ACHN (cell line): ENCODE measurements at regions not wholly inside any gene's neighbourhood (a gene's known extent, or its start where the extent isn't known, plus 50 kb on each side); places are given as distances from the start of the nearest gene placed in this dataset.
A peak's percentile ranks its signal among the peaks of the same experiment; 100 is the strongest.

Experiments used
- DNase-seq: peaks from one replicate; pipeline ENCODE4 v3.0.0-alpha.2; 2015
- in situ Hi-C: cut with HindIII; loops from 2 replicates; pipeline ENCODE4 v1.10.0; 2017; ENCODE audit warnings: low sequenced_read_pairs, low pct_ligation_motif_present, low pct_unique_long_range_greater_than_20kb

DNA sequence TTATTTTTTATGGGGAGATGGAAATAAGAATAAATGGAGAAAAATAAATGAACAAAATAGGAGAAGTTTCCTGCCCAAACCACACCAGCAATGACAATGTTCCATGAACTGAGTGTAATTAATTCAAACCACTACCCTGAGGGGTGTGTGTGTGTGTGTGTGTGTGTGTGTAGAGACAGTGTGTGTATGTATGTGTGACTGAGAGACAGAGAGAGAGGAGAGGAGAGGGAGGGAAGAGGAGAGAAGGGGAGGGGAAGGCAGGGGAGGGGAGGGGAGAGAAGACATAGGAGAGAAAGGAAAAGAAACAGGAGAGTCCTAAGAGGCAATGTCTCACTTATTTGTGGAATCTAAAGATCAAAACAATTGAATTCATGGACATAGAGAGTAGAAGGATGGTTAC is 65.0 kb upstream of the POU2AF1 start:
- DNase-seq, result no peak
- in situ Hi-C loops, result no loop called here

DNA sequence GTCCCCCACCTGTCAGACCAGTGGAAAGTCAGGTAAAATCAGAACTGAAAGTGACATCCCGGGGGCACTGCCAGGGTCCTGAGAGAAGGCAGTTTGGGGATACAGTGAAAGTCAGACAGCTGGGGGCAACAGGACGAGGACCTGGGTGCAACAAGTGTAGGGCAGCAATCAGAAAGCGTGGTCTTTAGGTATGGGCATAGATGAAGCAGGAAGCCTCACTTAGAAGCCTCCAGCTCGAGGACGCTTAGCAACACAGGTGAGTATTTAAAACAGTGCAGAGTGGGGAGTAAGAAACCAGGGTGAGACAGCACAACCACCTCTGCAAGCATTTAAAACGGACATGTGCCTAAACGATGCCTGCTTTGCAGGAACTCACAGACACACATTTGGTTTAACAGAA is 64.6 kb upstream of the POU2AF1 start:
- DNase-seq, result no peak
- in situ Hi-C loops, result no loop called here

DNA sequence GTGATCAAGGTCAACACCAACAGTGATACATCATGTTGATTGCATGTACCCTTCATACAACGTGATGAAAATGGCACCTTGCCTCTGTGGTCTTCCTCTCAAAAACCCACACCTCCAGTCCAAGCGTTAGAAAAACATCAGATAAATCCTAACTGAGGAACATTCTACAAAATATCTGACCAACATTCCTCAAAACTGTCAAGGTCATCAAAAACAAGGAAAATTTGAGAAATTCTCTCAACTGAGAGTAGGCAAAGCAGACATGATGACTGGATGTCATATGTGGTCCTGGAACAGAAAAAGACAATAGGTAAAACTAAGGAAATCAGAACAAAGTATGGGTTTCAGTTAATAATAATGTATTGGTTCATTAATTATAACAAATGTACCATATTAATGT is 64.0 kb upstream of the POU2AF1 start:
- DNase-seq, result no peak
- in situ Hi-C loops, result no loop called here

DNA sequence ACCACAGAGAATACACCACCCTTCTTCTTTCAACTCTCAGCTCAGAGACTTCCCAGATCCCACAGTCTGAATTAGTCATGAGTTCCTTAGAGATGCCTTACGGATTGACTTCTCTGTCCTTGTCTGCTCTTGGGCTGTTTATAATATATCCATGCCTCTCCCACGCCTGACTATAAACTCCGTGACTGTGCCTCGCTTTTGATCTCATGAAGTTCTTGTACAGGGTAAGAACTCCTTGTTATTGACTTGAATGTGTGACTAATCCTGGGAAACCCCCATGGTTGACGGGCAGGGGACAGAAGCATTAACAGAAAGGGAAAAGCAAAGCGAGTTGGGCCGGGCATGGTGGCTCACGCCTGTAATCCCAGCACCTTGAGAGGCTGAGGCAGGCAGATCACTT is 62.4 kb upstream of the POU2AF1 start:
- in situ Hi-C loops, result no loop called here
- DNase-seq, result no peak

GRCh38 chr11:111440416-111441205 is 61.5 kb upstream of the POU2AF1 start:
- in situ Hi-C loops, result no loop called here
- DNase-seq, result no peak

- no peak for DNase-seq
- in situ Hi-C loops, result no loop called here
Observed at GRCh38 chr11:111439901-111440300, 60.8 kb upstream of the POU2AF1 start.

GRCh38 chr11:111438846-111439520 is 59.9 kb upstream of the POU2AF1 start:
- DNase-seq, result no peak
- in situ Hi-C loops, result no loop called here

GRCh38 chr11:111438168-111438567 is 59.1 kb upstream of the POU2AF1 start:
- DNase-seq, result no peak
- in situ Hi-C loops, result no loop called here

DNA sequence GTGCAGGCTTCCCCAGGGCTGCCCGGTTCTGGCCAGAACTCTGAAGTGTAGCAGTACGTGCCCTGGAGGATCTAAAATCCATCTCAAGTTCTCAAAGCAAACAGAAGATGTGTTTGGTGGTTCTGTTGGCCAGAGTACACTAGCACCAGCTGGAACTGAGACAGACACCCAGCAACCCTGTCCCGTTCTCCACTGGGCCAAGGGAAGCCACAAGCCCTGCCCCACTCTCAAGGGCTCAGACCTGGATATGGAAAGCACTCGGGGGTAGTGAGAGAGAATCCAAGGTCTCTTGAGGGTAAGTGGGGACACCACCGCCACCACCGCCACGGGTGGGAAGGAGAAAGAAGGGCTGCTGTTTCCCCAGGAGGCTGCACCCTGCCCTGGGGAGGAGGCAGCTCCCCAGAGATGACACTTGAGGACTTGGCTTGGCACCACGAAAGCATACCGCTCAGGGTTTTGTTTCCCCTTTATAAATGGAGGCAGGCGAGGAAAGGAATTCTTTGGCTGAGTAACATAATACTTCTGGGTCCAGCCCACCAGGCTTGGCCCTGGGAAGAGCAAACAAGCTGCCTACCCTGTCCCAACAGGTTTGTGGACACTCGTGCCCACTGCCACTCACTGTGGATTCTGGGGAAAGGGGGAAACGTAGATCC is 56.1 kb upstream of the POU2AF1 start:
- DNase-seq, result no peak
- in situ Hi-C loops, result no loop called here

GRCh38 chr11:111429066-111429506 is 50.0 kb upstream of the POU2AF1 start:
- peak; percentile 52 for DNase-seq
- in situ Hi-C loops, result no loop called here
